Astrocyte of the cerebellum (primary cell): ENCODE measurements at regions not wholly inside any gene's neighbourhood (a gene's known extent, or its start where the extent isn't known, plus 50 kb on each side); places are given as distances from the start of the nearest gene placed in this dataset.

Experiments
- DNase-seq: peaks from one replicate; pipeline ENCODE4 v3.0.0-alpha.2; 2011; ENCODE audit warnings: low read depth
- H3K4me3 ChIP-seq: 2 replicates; pipeline ENCODE4 v1.5.1; 2011; ENCODE audit warnings: mild to moderate bottlenecking, low read depth, low read length, moderate library complexity
- CTCF ChIP-seq: IDR thresholded peaks from 2 replicates; pipeline ENCODE4 v1.5.1; 2012; ENCODE audit warnings: low read length, low read depth, moderate library complexity, mild to moderate bottlenecking; ENCODE audit errors: missing control alignments
- in situ Hi-C: cut with HindIII; loops from 2 replicates; pipeline ENCODE4 v1.10.0; 2017; ENCODE audit warnings: low sequenced_read_pairs

GRCh38 chr3:13209634-13209997, 136.4 kb upstream of the IQSEC1 start:
- no peak for DNase-seq
- no peak overlapping the region for H3K4me3 ChIP-seq
- TF ChIP-seq CTCF: no peak
- in situ Hi-C loops: no loop called here

GRCh38 chr3:13208706-13209633, 135.7 kb upstream of the IQSEC1 start:
- no peak overlapping the region for H3K4me3 ChIP-seq
- no peak for TF ChIP-seq CTCF
- in situ Hi-C loops: no loop called here
- DNase-seq: no peak

GRCh38 chr3:13207975-13208705, 134.9 kb upstream of the IQSEC1 start:
- no peak for TF ChIP-seq CTCF
- in situ Hi-C loops: no loop called here
- no peak for DNase-seq
- H3K4me3 ChIP-seq: no peak overlapping the region

GRCh38 chr3:13207578-13207922, 134.3 kb upstream of the IQSEC1 start:
- H3K4me3 ChIP-seq: no peak overlapping the region
- DNase-seq: no peak
- TF ChIP-seq CTCF: no peak
- in situ Hi-C loops: no loop called here

GRCh38 chr3:13206799-13207577, 133.8 kb upstream of the IQSEC1 start:
- TF ChIP-seq CTCF: no peak
- in situ Hi-C loops: no loop called here
- H3K4me3 ChIP-seq: no peak overlapping the region
- DNase-seq: no peak

- DNase-seq: no peak
- no peak for TF ChIP-seq CTCF
- no peak overlapping the region for H3K4me3 ChIP-seq
- in situ Hi-C loops: no loop called here
Measured at GRCh38 chr3:13205567-13206143, 132.4 kb upstream of the IQSEC1 start.
